Panc1 (cell line): ENCODE measurements at regions not wholly inside any gene's neighbourhood (a gene's known extent, or its start where the extent isn't known, plus 50 kb on each side); places are given as distances from the start of the nearest gene placed in this dataset.
"Not testable (repeated sequence)": the region's sequence is repeated elsewhere in the genome, so short reads cannot be mapped to it uniquely, and the experiment has no call there.

ENCODE experiments used
- ATAC-seq: fragments of 200-7000 bp; cut with Tn5 transposase; 2 replicates; pipeline ENCODE4 v1.9.1; 2020; ENCODE audit warnings: mild to moderate bottlenecking, moderate library complexity
- BruUV-seq: library from RNA; stranded (reverse); fragments of 400-500 nt; replicated peaks from 2 replicates; lab custom pipeline; 2021; lab: Mats Ljungman, UMichigan
- CTCF ChIA-PET: fragments of 300-600 bp; sonication (Branson Sonifier 250); formaldehyde crosslinking; loops from one replicate; lab custom pipeline; 2022; ENCODE audit warnings: antibody characterized with exemption; lab: Charles Lee
- POLR2A ChIA-PET: fragments of 300-600 bp; sonication (Branson Sonifier 250); formaldehyde crosslinking; loops from one replicate; lab custom pipeline; 2022; ENCODE audit warnings: antibody characterized with exemption; lab: Charles Lee
- DNase-seq: peaks from one replicate; pipeline ENCODE4 v3.0.0-alpha.2; 2010; ENCODE audit warnings: low read depth, low spot score
- H3K27ac ChIP-seq: 2 replicates; pipeline ENCODE4 v1.5.1; 2011; ENCODE audit warnings: mild to moderate bottlenecking, low read length, inconsistent platforms
- H3K27me3 ChIP-seq: fragments of 200-500 bp; sonication (Bioruptor generic); 2 replicates; pipeline ENCODE4 v1.6.0; 2014; ENCODE audit warnings: low read length, inconsistent platforms; ENCODE audit not compliant: control insufficient read depth, insufficient read depth
- H3K36me3 ChIP-seq: fragments of 200-500 bp; sonication (Bioruptor generic); 2 replicates; pipeline ENCODE4 v1.5.1; 2014; ENCODE audit warnings: inconsistent platforms, mild to moderate bottlenecking, low read length, moderate library complexity; ENCODE audit not compliant: control insufficient read depth, insufficient read depth
- H3K4me1 ChIP-seq: 2 replicates; pipeline ENCODE4 v1.5.1; 2011; ENCODE audit warnings: inconsistent platforms, mild to moderate bottlenecking, low read length, moderate library complexity; ENCODE audit not compliant: control insufficient read depth, insufficient read depth
- H3K4me3 ChIP-seq, 2 experiments: 2 replicates each; pipeline ENCODE4 v1.5.1; 2011 to 2012; ENCODE audit warnings: low read depth in 2 of 2, low read length in 2 of 2, mild to moderate bottlenecking in 2 of 2, inconsistent platforms in 1 of 2, moderate library complexity in 1 of 2
- H3K9me3 ChIP-seq: fragments of 200-500 bp; sonication (Bioruptor generic); 2 replicates; pipeline ENCODE4 v1.5.1; 2014; ENCODE audit warnings: low read depth, mild to moderate bottlenecking, inconsistent platforms, low read length, moderate library complexity; ENCODE audit not compliant: control insufficient read depth, insufficient read depth
- in situ Hi-C: cut with HindIII; loops from 2 replicates; pipeline ENCODE4 v1.10.0; 2016; ENCODE audit warnings: low sequenced_read_pairs, low pct_unique_long_range_greater_than_20kb
- intact Hi-C: fragments of 100-400 bp; cut with micrococcal nuclease; formaldehyde crosslinking; loops from one replicate; pipeline ENCODE4 v1.10.0; 2022; ENCODE audit not compliant: unreplicated experiment

DNA sequence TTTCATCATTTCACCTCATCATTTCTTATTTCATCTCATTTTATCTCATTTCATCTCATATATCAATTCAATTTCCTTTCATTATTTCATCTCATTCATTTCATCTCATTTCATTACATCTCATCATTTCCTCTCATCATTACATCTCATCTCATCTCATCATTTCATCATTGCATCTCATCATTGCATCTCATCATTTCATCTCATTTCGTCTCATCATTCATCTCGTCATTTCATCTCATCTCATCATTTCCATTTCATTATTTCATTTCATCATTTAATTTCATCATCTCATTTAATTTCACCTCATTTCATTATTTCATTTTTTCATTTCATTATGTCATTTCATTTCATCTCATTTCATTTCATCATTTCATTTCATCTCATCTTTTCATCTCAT, 168.5 kb upstream of the FAM72C start:
- ATAC-seq, CTCF ChIA-PET, H3K27me3 ChIP-seq, H3K4me1 ChIP-seq, POLR2A ChIA-PET, in situ Hi-C loops, H3K36me3 ChIP-seq, DNase-seq, BruUV-seq, H3K9me3 ChIP-seq, H3K4me3 ChIP-seq, intact Hi-C loops, H3K27ac ChIP-seq: not testable (repeated sequence)

DNA sequence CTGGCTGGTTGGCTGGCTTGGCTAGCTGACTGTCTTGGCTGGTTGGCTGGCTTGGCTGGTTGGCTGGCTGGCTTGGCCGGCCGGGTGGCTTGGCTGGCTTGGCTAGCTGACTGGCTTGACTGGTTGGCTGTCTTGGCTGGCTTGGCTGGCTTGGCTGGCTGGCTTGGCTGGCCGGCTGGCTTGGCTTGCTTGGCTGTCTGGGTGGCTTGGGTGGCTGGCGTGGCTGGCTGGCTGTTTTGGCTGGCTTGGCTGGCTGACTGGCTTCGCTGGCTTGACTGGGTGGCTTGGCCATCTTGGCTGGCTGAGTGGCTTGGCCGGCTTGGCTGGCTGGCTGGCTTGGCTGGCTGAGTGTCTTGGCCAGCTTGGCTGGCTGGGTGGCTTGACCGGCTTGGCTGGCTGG, 133.2 kb upstream of the FAM72C start:
- H3K36me3 ChIP-seq, H3K27me3 ChIP-seq, H3K27ac ChIP-seq, H3K4me3 ChIP-seq, BruUV-seq, POLR2A ChIA-PET, intact Hi-C loops, DNase-seq, H3K9me3 ChIP-seq, ATAC-seq, H3K4me1 ChIP-seq, CTCF ChIA-PET, in situ Hi-C loops: not testable (repeated sequence)

DNA sequence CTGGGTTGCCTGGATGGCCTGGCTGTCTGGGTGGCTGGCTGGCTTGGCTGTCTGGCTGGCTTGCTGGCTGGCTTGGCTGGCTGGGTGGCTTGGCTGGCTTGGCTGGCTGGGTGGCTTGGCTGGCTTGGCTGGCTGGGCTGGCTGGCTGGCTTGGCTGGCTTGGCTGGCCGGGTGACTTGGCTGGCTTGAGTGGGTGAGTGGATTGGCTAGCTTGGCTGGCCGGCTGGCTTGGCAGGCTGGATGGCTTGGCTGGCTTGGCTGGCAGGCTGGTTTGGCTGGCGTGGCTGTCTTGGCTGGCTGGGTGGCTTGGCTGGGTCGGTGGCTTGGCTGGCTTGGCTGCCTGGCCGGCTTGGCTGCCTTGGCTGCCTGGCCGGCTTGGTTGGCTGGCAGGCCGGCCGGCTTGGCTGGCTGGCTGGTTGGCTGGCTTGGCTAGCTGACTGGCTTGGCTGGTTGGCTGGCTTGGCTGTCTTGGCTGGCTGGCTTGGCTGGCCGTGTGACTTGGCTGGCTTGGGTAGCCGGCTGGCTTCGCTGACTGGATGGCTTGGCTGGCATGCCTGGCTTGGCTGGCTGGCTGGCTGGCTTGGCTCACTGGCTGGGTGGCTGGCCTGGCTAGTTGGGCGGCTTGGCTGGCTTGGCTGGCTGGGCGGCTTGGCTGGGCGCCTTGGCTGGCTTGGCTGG, 132.4 kb upstream of the FAM72C start:
- in situ Hi-C loops, H3K27ac ChIP-seq, H3K9me3 ChIP-seq, intact Hi-C loops, POLR2A ChIA-PET, H3K4me3 ChIP-seq, BruUV-seq, CTCF ChIA-PET, DNase-seq, H3K4me1 ChIP-seq, H3K27me3 ChIP-seq, ATAC-seq, H3K36me3 ChIP-seq: not testable (repeated sequence)

DNA sequence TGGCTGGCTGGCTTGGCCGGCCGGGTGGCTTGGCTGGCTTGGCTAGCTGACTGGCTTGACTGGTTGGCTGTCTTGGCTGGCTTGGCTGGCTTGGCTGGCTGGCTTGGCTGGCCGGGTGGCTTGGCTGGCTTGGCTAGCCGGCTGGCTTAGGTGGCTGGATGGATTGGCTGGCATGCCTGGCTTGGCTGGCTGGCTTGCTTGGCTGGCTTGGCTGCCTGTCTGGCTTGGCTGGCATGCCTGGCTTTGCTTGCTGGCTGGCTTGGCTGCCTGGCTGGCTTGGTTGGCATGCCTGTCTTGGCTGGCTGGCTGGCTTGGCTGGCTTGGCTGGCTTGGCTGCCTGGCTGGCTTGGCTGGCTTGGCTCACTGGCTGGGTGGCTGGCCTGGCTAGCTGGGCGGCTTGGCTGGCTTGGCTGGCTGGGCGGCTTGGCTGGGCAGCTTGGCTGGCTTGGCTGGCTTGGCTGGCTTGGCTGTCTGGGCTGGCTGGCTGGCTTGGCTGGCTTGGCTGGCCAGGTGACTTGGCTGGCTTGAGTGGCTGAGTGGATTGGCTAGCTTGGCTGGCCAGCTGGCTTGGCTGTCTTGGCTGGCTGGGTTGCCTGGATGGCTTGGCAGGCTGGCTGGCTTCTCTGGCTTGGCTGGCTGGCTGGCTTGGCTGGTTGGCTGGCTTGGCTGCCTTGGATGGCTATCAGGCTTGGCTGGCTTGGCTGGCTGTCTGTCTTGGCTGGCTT, 131.5 kb upstream of the FAM72C start:
- H3K27ac ChIP-seq, DNase-seq, CTCF ChIA-PET, H3K4me1 ChIP-seq, intact Hi-C loops, POLR2A ChIA-PET, H3K27me3 ChIP-seq, H3K36me3 ChIP-seq, in situ Hi-C loops, H3K9me3 ChIP-seq, H3K4me3 ChIP-seq, BruUV-seq, ATAC-seq: not testable (repeated sequence)

DNA sequence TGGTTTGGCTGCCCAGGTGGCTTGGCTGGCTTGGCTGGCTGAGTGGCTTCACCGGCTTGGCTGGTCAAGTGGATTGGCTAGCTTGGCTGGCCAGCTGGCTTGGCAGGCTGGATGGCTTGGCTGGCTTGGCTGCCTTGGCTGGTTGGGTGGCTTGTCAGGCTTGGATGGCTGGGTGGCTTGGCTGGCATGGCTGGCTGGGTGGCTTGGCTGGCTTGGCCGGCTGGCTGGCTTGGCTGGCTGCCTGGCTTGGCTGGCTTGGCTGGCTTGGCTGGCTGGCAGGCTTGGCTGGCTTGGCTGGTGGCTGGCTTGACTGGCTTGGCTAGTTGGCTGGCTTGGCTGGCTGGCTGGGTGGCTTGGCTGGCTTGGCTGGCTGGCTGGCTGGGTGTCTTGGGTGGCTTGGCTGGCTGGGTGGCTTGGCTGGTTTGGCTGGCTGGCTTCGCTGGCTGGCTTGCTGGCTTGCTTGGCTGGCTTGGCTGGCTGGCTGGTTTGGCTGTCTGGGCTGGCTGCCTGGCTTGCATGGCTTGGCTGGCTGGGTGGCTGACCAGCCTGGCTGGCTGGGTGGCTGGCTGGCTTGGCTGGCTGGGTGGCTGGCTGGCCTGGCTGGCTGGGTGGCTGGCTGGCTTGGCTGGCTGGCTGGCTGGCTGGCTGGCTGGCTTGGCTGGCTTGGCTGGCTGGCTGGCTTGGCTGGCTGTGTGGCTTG, 130.4 kb upstream of the FAM72C start:
- intact Hi-C loops, DNase-seq, CTCF ChIA-PET, H3K4me3 ChIP-seq, BruUV-seq, ATAC-seq, in situ Hi-C loops, H3K4me1 ChIP-seq, H3K27ac ChIP-seq, H3K9me3 ChIP-seq, H3K36me3 ChIP-seq, POLR2A ChIA-PET, H3K27me3 ChIP-seq: not testable (repeated sequence)
